SU-DHL-6 (cell line): ENCODE measurements at regions not wholly inside any gene's neighbourhood (a gene's known extent, or its start where the extent isn't known, plus 50 kb on each side); places are given as distances from the start of the nearest gene placed in this dataset.

ENCODE experiments used
- H2AFZ ChIP-seq: fragments of 200-600 bp; sonication (generic); 2 replicates; pipeline ENCODE4 v1.6.1; 2014; ENCODE audit warnings: low read depth, mild to moderate bottlenecking, moderate library complexity, mixed read lengths, antibody characterized with exemption, low read length; ENCODE audit not compliant: severe bottlenecking
- H3F3A ChIP-seq: fragments of 200-600 bp; shearing (Covaris generic); 2 replicates; pipeline ENCODE4 v1.6.0; 2016; ENCODE audit warnings: antibody characterized with exemption, mild to moderate bottlenecking; ENCODE audit not compliant: insufficient read depth
- H3K27ac ChIP-seq: fragments of 200-600 bp; sonication (generic); 2 replicates; pipeline ENCODE4 v1.5.1; 2016; ENCODE audit warnings: low read depth, mild to moderate bottlenecking, low read length, moderate library complexity, mixed read lengths
- H3K27me3 ChIP-seq: fragments of 200-600 bp; sonication (generic), shearing (Covaris generic); 2 replicates; pipeline ENCODE4 v1.6.0; 2014; ENCODE audit warnings: mild to moderate bottlenecking, low read length
- H3K36me3 ChIP-seq: fragments of 200-600 bp; sonication (generic); 2 replicates; pipeline ENCODE4 v1.6.1; 2014; ENCODE audit warnings: mild to moderate bottlenecking, low read length, mixed read lengths
- H3K4me2 ChIP-seq: fragments of 300-600, 200-600 bp; shearing (Covaris generic), sonication (generic); 2 replicates; pipeline ENCODE4 v1.6.0; 2014; ENCODE audit warnings: low read length, low read depth, mild to moderate bottlenecking; ENCODE audit not compliant: poor library complexity, severe bottlenecking
- H3K4me3 ChIP-seq: fragments of 200-600 bp; sonication (generic); 2 replicates; pipeline ENCODE4 v1.5.1; 2014; ENCODE audit warnings: antibody characterized with exemption, low read length, mild to moderate bottlenecking, mixed read lengths; ENCODE audit not compliant: insufficient read depth, poor library complexity, severe bottlenecking
- H3K79me2 ChIP-seq: fragments of 200-600 bp; sonication (generic); 2 replicates; pipeline ENCODE4 v1.6.1; 2014; ENCODE audit warnings: mild to moderate bottlenecking, low read length, moderate library complexity; ENCODE audit not compliant: insufficient read depth
- H3K9ac ChIP-seq: fragments of 200-600 bp; sonication (generic); 2 replicates; pipeline ENCODE4 v1.7.0; 2014; ENCODE audit warnings: mild to moderate bottlenecking, low read length
- H3K9me2 ChIP-seq: fragments of 200-600 bp; sonication (generic); replicated peaks from 2 replicates; pipeline ENCODE4 v1.6.1; 2014; ENCODE audit warnings: low read length; ENCODE audit not compliant: insufficient read depth
- H3K9me3 ChIP-seq: fragments of 200-600 bp; sonication (generic); 2 replicates; pipeline ENCODE4 v1.6.1; 2014; ENCODE audit warnings: low read length, mixed read lengths; ENCODE audit not compliant: insufficient read depth
- H4K20me1 ChIP-seq: fragments of 200-600 bp; sonication (generic); 2 replicates; pipeline ENCODE4 v1.6.1; 2014; ENCODE audit warnings: low read depth, mild to moderate bottlenecking, antibody characterized with exemption, low read length, moderate library complexity, mixed read lengths
- EZH2phosphoT487 ChIP-seq: fragments of 200-600 bp; sonication (generic), shearing (Covaris generic); conservative IDR thresholded peaks from 2 replicates; pipeline ENCODE4 v1.6.1; 2018; ENCODE audit warnings: mild to moderate bottlenecking, antibody characterized with exemption, low read length, moderate library complexity, mixed read lengths
- TF ChIP-seq, protein P1 (sequence below): fragments of 200-600 bp; sonication (generic); IDR thresholded peaks from one replicate; pipeline ENCODE4 v1.5.1; 2017; ENCODE audit warnings: antibody characterized with exemption, mild to moderate bottlenecking, low read length, moderate library complexity; ENCODE audit not compliant: insufficient read depth, poor library complexity, severe bottlenecking

DNA sequence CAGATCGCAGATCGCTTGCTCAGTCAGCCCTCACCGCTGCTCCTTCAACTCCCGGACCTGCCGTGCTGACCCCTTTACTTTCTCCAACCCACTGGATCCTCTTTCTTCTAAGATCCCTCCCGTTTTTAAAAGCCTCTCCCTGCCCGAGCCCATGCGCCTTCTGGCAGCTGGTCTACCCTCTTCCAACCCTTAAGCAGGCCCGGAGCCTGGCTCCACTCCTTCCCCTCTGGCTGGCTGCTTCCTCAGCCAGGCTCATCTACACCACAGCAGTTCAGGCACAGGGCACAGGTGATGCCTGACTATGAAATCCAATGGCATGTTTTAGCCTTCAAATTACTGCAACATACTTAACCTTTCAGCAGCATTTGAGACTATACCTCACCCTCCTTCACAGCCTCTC, 63.8 kb upstream of the PABPC3 start:
- Histone ChIP-seq H3K36me3 (no peaks in the 10 kb centered on the region), H4K20me1 (no peaks in the 10 kb centered on the region), H3K9me3 (no peaks in the 10 kb centered on the region), H2AFZ (no peak overlapping the region), H3K9me2 (no peaks in the 10 kb centered on the region), H3K27ac (no peak overlapping the region), H3K79me2 (no peaks in the 10 kb centered on the region), H3F3A (no peaks in the 10 kb centered on the region), H3K4me3 (no peak overlapping the region), H3K27me3 (no peaks in the 10 kb centered on the region), H3K4me2 (no peak overlapping the region), H3K9ac (no peak overlapping the region)
- TF ChIP-seq, protein P1, sequence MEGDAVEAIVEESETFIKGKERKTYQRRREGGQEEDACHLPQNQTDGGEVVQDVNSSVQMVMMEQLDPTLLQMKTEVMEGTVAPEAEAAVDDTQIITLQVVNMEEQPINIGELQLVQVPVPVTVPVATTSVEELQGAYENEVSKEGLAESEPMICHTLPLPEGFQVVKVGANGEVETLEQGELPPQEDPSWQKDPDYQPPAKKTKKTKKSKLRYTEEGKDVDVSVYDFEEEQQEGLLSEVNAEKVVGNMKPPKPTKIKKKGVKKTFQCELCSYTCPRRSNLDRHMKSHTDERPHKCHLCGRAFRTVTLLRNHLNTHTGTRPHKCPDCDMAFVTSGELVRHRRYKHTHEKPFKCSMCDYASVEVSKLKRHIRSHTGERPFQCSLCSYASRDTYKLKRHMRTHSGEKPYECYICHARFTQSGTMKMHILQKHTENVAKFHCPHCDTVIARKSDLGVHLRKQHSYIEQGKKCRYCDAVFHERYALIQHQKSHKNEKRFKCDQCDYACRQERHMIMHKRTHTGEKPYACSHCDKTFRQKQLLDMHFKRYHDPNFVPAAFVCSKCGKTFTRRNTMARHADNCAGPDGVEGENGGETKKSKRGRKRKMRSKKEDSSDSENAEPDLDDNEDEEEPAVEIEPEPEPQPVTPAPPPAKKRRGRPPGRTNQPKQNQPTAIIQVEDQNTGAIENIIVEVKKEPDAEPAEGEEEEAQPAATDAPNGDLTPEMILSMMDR: no peak
- TF ChIP-seq EZH2phosphoT487: no peak

- Histone ChIP-seq H3K36me3 (no peaks in the 10 kb centered on the region), H3F3A (no peaks in the 10 kb centered on the region), H3K9ac (no peak overlapping the region), H3K4me2 (no peak overlapping the region), H2AFZ (no peak overlapping the region), H3K27ac (no peak overlapping the region), H3K9me3 (no peaks in the 10 kb centered on the region), H3K79me2 (no peaks in the 10 kb centered on the region), H4K20me1 (no peaks in the 10 kb centered on the region), H3K27me3 (no peaks in the 10 kb centered on the region), H3K9me2 (no peaks in the 10 kb centered on the region), H3K4me3 (no peak overlapping the region)
- TF ChIP-seq, protein P1: no peak
- TF ChIP-seq EZH2phosphoT487: no peak
These were observed 61.8 kb upstream of the PABPC3 start for GRCh38 chr13:25034173-25034572.

DNA sequence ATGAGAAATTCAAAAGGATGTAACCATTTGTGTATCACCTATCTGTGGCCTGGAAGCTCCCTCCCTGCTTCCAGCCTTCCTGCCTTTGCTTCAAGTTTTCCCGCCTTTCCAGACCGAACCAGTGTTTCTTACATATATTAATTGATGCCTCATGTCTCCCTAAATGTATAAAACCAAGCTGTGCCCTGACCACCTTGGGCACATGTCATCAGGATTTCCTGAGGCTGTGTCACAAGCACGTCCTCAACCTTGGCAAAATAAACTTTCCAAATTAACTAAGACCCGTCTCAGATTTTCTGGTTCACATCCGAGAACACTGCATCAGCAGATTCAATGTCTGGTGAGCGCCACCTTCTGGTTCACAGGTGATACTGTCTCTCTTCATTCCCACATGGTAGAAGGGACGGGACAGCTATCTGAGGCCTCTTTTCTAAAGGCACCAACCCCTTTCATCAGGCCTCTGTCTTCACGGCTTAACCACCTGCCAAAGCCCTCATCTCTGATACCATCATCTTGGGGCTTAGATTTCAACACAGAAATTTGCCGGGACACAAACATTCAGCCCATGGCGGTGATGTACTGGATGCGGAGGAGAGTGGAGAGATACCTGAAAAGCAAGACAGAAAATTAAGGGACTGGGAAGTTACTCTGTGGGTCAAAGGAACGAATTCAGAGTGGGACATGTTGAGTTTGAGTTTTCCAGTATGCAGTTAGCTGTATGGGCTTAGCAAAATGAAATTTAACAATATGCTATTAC, 58.7 kb upstream of the PABPC3 start:
- Histone ChIP-seq H3F3A (no peaks in the 10 kb centered on the region), H3K4me3 (no peak overlapping the region), H3K36me3 (no peaks in the 10 kb centered on the region), H3K4me2 (no peak overlapping the region), H2AFZ (no peak overlapping the region), H3K9ac (no peak overlapping the region), H3K27ac (no peak overlapping the region), H4K20me1 (no peaks in the 10 kb centered on the region), H3K79me2 (no peaks in the 10 kb centered on the region), H3K9me2 (no peaks in the 10 kb centered on the region), H3K27me3 (no peaks in the 10 kb centered on the region), H3K9me3 (no peaks in the 10 kb centered on the region)
- TF ChIP-seq, protein P1: peak; percentile 48
- no peak for TF ChIP-seq EZH2phosphoT487
